ENCODE measurements at regions not wholly inside any gene's neighbourhood (a gene's known extent, or its start where the extent isn't known, plus 50 kb on each side); places are given as distances from the start of the nearest gene placed in this dataset.

DNA sequence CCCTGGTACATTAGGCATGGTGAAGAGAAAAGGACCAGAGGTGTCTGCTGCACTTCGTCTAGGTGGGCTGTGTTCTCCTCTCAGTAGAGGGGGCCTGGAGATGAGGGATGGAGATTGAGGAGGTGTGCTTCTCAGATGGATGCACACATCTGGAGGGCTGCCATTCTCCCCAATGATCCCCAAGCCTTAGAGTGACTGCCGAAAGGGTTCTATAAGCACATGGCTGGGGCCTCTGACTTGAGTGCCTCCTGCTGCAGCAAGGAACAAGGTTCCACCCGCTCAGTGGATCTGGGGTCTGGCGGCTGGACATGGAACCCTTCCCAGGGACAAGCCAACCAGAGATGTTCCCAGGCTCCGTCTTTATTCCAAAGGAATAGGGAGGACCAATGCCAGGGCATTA is 66.8 kb downstream of the CPN2 start:
- no peaks in the 10 kb centered on the region for H3K9me3 ChIP-seq (replicated peaks in 1 of 2; ENCODE audit: control insufficient read depth in 1 of 2, insufficient read depth in 1 of 2, low read length in 2 of 2)
- intact Hi-C loops (cut with micrococcal nuclease), result no loop called here
- TF ChIP-seq, protein P1, sequence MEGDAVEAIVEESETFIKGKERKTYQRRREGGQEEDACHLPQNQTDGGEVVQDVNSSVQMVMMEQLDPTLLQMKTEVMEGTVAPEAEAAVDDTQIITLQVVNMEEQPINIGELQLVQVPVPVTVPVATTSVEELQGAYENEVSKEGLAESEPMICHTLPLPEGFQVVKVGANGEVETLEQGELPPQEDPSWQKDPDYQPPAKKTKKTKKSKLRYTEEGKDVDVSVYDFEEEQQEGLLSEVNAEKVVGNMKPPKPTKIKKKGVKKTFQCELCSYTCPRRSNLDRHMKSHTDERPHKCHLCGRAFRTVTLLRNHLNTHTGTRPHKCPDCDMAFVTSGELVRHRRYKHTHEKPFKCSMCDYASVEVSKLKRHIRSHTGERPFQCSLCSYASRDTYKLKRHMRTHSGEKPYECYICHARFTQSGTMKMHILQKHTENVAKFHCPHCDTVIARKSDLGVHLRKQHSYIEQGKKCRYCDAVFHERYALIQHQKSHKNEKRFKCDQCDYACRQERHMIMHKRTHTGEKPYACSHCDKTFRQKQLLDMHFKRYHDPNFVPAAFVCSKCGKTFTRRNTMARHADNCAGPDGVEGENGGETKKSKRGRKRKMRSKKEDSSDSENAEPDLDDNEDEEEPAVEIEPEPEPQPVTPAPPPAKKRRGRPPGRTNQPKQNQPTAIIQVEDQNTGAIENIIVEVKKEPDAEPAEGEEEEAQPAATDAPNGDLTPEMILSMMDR (IDR thresholded peaks at IDR 0.05), result no peak
- H3K27me3 Mint-ChIP-seq (ENCODE audit: low read depth in 3 of 3), result peaks cover 6 to 10% (median 6%) of the 10 kb centered on the region in 3 donors
- WGBS (ENCODE audit: insufficient coverage), result 100% methylated on average over 2 of the region's 5 CpGs
- no peaks in the 10 kb centered on the region for H3K4me1 ChIP-seq (ENCODE audit: control insufficient read depth in 1 of 2, insufficient read depth in 2 of 2, low read length in 2 of 2)
- peak overlapping the region in 1 of 7 donors; percentile 18 for H3K27ac Mint-ChIP-seq
- no peak overlapping the region for H3K4me3 Mint-ChIP-seq
- H2AFZ ChIP-seq (ENCODE audit: insufficient read depth, low read depth, low read length, poor library complexity, severe bottlenecking), result no peak overlapping the region
- H3K9me3 Mint-ChIP-seq, result peaks cover 0 to 1% (median 0%) of the 10 kb centered on the region in 7 donors
- H3K27me3 ChIP-seq (ENCODE audit: control insufficient read depth in 2 of 2, insufficient read depth in 2 of 2, low read length in 2 of 2), result no peaks in the 10 kb centered on the region
- H3K4me1 Mint-ChIP-seq, result no peaks in the 10 kb centered on the region
- H3K27ac ChIP-seq (ENCODE audit: low read depth in 1 of 2, low read length in 2 of 2), result no peak overlapping the region
- H3K79me2 ChIP-seq (ENCODE audit: insufficient read depth, low read length), result no peaks in the 10 kb centered on the region
- no peaks in the 10 kb centered on the region for H4K20me1 ChIP-seq (ENCODE audit: insufficient read depth, low read length)
- H3K4me2 ChIP-seq (replicated peaks; ENCODE audit: extremely low read depth, low read length, poor library complexity, severe bottlenecking), result no peak overlapping the region
- no peaks in the 10 kb centered on the region for H3K36me3 ChIP-seq (replicated peaks in 1 of 2; ENCODE audit: control insufficient read depth in 1 of 2, insufficient read depth in 2 of 2, low read length in 2 of 2)
- no peak for DNase-seq
- H3K4me3 ChIP-seq (replicated peaks in 1 of 3; ENCODE audit: low read depth in 2 of 3, low read length in 3 of 3), result no peak overlapping the region
- H3K9ac ChIP-seq (ENCODE audit: insufficient read depth, low read length, poor library complexity, severe bottlenecking), result no peak overlapping the region
- no peaks in the 10 kb centered on the region for H3K36me3 Mint-ChIP-seq

DNA sequence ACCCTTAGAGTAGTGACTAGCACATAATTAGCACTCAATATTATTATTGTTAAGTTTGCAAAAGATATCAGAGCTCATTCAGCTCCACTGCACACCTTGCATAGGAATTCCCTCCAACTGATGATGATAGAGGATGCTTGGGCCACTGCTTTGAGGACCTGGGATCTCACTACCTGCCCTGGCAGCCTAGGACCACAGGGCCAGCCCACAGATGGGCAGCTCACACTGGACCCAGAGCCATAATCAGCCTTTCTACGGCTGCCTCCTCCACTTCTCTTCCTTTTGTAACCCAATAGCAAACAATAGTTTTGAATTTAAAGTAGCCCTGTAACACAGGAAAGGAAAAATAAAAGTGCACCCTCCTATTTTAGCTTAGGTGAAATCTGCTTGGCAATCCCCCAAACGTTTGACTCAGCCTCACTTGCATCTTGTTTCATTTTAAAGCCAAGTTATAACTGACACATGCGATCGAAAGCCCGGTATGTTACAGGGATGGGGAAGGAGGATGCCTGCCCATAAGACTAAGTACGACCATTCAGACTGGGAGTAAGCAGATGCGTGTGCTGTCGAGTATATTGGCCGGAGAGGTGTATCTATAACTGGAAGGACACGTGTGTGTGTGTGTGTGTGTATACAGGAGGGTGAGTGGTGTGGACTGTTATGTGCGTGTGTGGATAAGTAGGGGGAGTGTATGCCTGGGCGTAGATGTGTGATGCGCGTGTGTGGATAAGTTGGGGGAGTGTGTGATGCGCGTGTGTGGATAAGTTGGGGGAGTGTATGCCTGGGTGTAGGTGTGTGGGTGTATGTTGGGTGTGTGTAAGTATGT is 65.9 kb downstream of the CPN2 start:
- Mint-ChIP-seq H3K36me3 (no peaks in the 10 kb centered on the region), H3K9me3 (peaks cover 0 to 1% (median 0%) of the 10 kb centered on the region in 7 donors), H3K4me1 (no peaks in the 10 kb centered on the region), H3K4me3 (no peak overlapping the region), H3K27ac (no peak overlapping the region), H3K27me3 (ENCODE audit: low read depth in 3 of 3) (peaks cover 2 to 13% (median 6%) of the 10 kb centered on the region in 3 donors)
- TF ChIP-seq, protein P1 (IDR thresholded peaks at IDR 0.05), result no peak
- H4K20me1 ChIP-seq (ENCODE audit: insufficient read depth, low read length), result no peaks in the 10 kb centered on the region
- no peak overlapping the region for H2AFZ ChIP-seq (ENCODE audit: insufficient read depth, low read depth, low read length, poor library complexity, severe bottlenecking)
- no peak overlapping the region for H3K27ac ChIP-seq (ENCODE audit: low read depth in 1 of 2, low read length in 2 of 2)
- H3K27me3 ChIP-seq (ENCODE audit: control insufficient read depth in 2 of 2, insufficient read depth in 2 of 2, low read length in 2 of 2), result no peaks in the 10 kb centered on the region
- H3K36me3 ChIP-seq (replicated peaks in 1 of 2; ENCODE audit: control insufficient read depth in 1 of 2, insufficient read depth in 2 of 2, low read length in 2 of 2), result no peaks in the 10 kb centered on the region
- H3K79me2 ChIP-seq (ENCODE audit: insufficient read depth, low read length), result no peaks in the 10 kb centered on the region
- H3K4me1 ChIP-seq (ENCODE audit: control insufficient read depth in 1 of 2, insufficient read depth in 2 of 2, low read length in 2 of 2), result no peaks in the 10 kb centered on the region
- no peak overlapping the region for H3K4me3 ChIP-seq (replicated peaks in 1 of 3; ENCODE audit: low read depth in 2 of 3, low read length in 3 of 3)
- no peak for DNase-seq
- WGBS (ENCODE audit: insufficient coverage), result 71% methylated on average over 12 of the region's 16 CpGs
- intact Hi-C loops (cut with micrococcal nuclease), result no loop called here
- no peak overlapping the region for H3K9ac ChIP-seq (ENCODE audit: insufficient read depth, low read length, poor library complexity, severe bottlenecking)
- H3K9me3 ChIP-seq (replicated peaks in 1 of 2; ENCODE audit: control insufficient read depth in 1 of 2, insufficient read depth in 1 of 2, low read length in 2 of 2), result no peaks in the 10 kb centered on the region
- H3K4me2 ChIP-seq (replicated peaks; ENCODE audit: extremely low read depth, low read length, poor library complexity, severe bottlenecking), result no peak overlapping the region
